H1 (cell line): ENCODE measurements at regions not wholly inside any gene's neighbourhood (a gene's known extent, or its start where the extent isn't known, plus 50 kb on each side); places are given as distances from the start of the nearest gene placed in this dataset.

Experiments
- CTCF ChIA-PET: fragments of 300-600 bp; sonication (Branson Sonifier 250); formaldehyde crosslinking; loops from one replicate; lab custom pipeline; 2021; ENCODE audit not compliant: partially characterized antibody; lab: Charles Lee
- POLR2A ChIA-PET: fragments of 300-600 bp; sonication (Branson Sonifier 250); formaldehyde crosslinking; loops from one replicate; lab custom pipeline; 2021; ENCODE audit warnings: inconsistent platforms; ENCODE audit not compliant: partially characterized antibody; lab: Charles Lee
- DNase-seq, 2 experiments: peaks; one replicate each; pipeline versions ENCODE4 v3.0.0 to v3.0.0-alpha.2; 2010 to 2022; ENCODE audit warnings: low spot score in 2 of 2, low read depth in 1 of 2, mixed read lengths in 1 of 2
- FAIRE-seq: peaks from 2 replicates; lab custom pipeline; 2011; peaks lifted over from hg19 to GRCh38; lab: Jason Lieb, UNC
- H2AFZ ChIP-seq: 2 replicates; pipeline ENCODE4 v1.8.1; 2012; ENCODE audit warnings: low read length, inconsistent platforms
- H2AK5ac ChIP-seq: 2 replicates; pipeline ENCODE4 v1.6.1; 2013; ENCODE audit warnings: low read depth, low read length
- H2BK120ac ChIP-seq: replicated peaks from 2 replicates; pipeline ENCODE3; 2013; ENCODE audit warnings: low read depth, low read length, inconsistent platforms
- H2BK12ac ChIP-seq: 2 replicates; pipeline ENCODE4 v1.6.1; 2013; ENCODE audit warnings: low read depth, low read length
- H2BK15ac ChIP-seq: 2 replicates; pipeline ENCODE4 v1.6.1; 2013; ENCODE audit warnings: low read length
- H2BK20ac ChIP-seq: 2 replicates; pipeline ENCODE4 v1.6.1; 2013; ENCODE audit warnings: low read length
- H2BK5ac ChIP-seq: 2 replicates; pipeline ENCODE4 v1.6.1; 2013; ENCODE audit warnings: low read depth, low read length
- H3K14ac ChIP-seq: 2 replicates; pipeline ENCODE4 v1.6.1; 2013; ENCODE audit warnings: inconsistent platforms; ENCODE audit not compliant: insufficient read length
- H3K18ac ChIP-seq: 2 replicates; pipeline ENCODE4 v1.6.1; 2013; ENCODE audit warnings: low read length; ENCODE audit errors: extremely low read depth
- H3K23ac ChIP-seq: 2 replicates; pipeline ENCODE4 v1.6.1; 2013; ENCODE audit warnings: inconsistent platforms; ENCODE audit not compliant: insufficient read length
- H3K23me2 ChIP-seq: 2 replicates; pipeline ENCODE4 v1.6.1; 2013; ENCODE audit warnings: low read depth, low read length
- H3K27ac ChIP-seq: 2 replicates; pipeline ENCODE4 v1.6.1; 2011; ENCODE audit warnings: low read depth, low read length, inconsistent platforms
- H3K27me3 ChIP-seq, 4 experiments: replicated peaks in 1 of 4; 1 replicate in 1 of 4; 2 replicates in 3 of 4; pipeline versions ENCODE4 v1.6.1 to v1.8.1; 2011 to 2013; ENCODE audit warnings: low read length in 3 of 4, mild to moderate bottlenecking in 3 of 4, inconsistent platforms in 2 of 4, mixed read lengths in 2 of 4, moderate library complexity in 1 of 4; ENCODE audit not compliant: control insufficient read depth in 3 of 4, insufficient read depth in 3 of 4; ENCODE audit errors: extremely low read depth in 1 of 4
- H3K36me3 ChIP-seq, 4 experiments: 2 replicates each; pipeline versions ENCODE4 v1.6.1 to v1.8.1; 2011 to 2013; ENCODE audit warnings: mild to moderate bottlenecking in 4 of 4, low read length in 3 of 4, moderate library complexity in 2 of 4, control low read depth in 1 of 4, inconsistent platforms in 1 of 4; ENCODE audit not compliant: insufficient read depth in 4 of 4, control insufficient read depth in 2 of 4
- H3K4ac ChIP-seq: replicated peaks from 2 replicates; pipeline ENCODE3; 2013; ENCODE audit warnings: low read length, low read depth, mixed read lengths, inconsistent platforms; ENCODE audit not compliant: insufficient read length
- H3K4me1 ChIP-seq, 4 experiments: replicated peaks in 1 of 4; 1 replicate in 1 of 4; 2 replicates in 3 of 4; pipeline versions ENCODE4 v1.6.1 to v1.8.1; 2011 to 2013; ENCODE audit warnings: low read length in 3 of 4, inconsistent platforms in 2 of 4, mixed read lengths in 1 of 4; ENCODE audit not compliant: insufficient read depth in 4 of 4, control insufficient read depth in 3 of 4
- H3K4me2 ChIP-seq, 2 experiments: 2 replicates each; pipeline versions ENCODE4 v1.6.1 to v1.8.1; 2011 to 2013; ENCODE audit warnings: low read depth in 2 of 2, low read length in 2 of 2, control low read depth in 1 of 2, inconsistent platforms in 1 of 2, mild to moderate bottlenecking in 1 of 2; ENCODE audit not compliant: insufficient read depth in 1 of 2
- H3K4me3 ChIP-seq, 4 experiments: fragments of 200-600, 300-600 bp in 1 of 4; sonication (generic), shearing (Covaris generic), sonication (Bioruptor Twin) in 1 of 4; 2 replicates each; pipeline versions ENCODE4 v1.5.1 to v1.8.1; 2011 to 2016; ENCODE audit warnings: low read length in 4 of 4, low read depth in 3 of 4, control low read depth in 2 of 4, inconsistent platforms in 2 of 4, mild to moderate bottlenecking in 2 of 4, mixed read lengths in 1 of 4, moderate library complexity in 1 of 4; ENCODE audit not compliant: insufficient read depth in 2 of 4; ENCODE audit errors: extremely low read depth in 1 of 4
- H3K56ac ChIP-seq: replicated peaks from 2 replicates; pipeline ENCODE3; 2013; ENCODE audit warnings: low read depth, mild to moderate bottlenecking, mixed read lengths, low read length, inconsistent platforms; ENCODE audit not compliant: insufficient read length
- H3K79me1 ChIP-seq: 2 replicates; pipeline ENCODE4 v1.6.1; 2013; ENCODE audit warnings: low read depth, low read length, control low read depth
- H3K79me2 ChIP-seq, 2 experiments: 2 replicates each; pipeline versions ENCODE4 v1.6.1 to v1.8.1; 2012 to 2013; ENCODE audit warnings: low read length in 2 of 2, mild to moderate bottlenecking in 2 of 2, inconsistent platforms in 1 of 2; ENCODE audit not compliant: insufficient read depth in 2 of 2, control insufficient read depth in 1 of 2
- H3K9ac ChIP-seq, 4 experiments: replicated peaks in 1 of 4; 1 replicate in 1 of 4; 2 replicates in 3 of 4; pipeline versions ENCODE4 v1.6.1 to v1.8.1; 2011 to 2013; ENCODE audit warnings: low read depth in 3 of 4, low read length in 3 of 4, control low read depth in 2 of 4, mild to moderate bottlenecking in 2 of 4, moderate library complexity in 2 of 4, inconsistent platforms in 1 of 4; ENCODE audit errors: extremely low read depth in 1 of 4
- H3K9me3 ChIP-seq, 2 experiments: 2 replicates each; pipeline versions ENCODE4 v1.6.1 to v1.8.1; 2012 to 2013; ENCODE audit warnings: mild to moderate bottlenecking in 2 of 2, moderate library complexity in 2 of 2, control low read depth in 1 of 2, inconsistent platforms in 1 of 2, low read depth in 1 of 2, low read length in 1 of 2, mixed read lengths in 1 of 2; ENCODE audit not compliant: insufficient read depth in 2 of 2
- H4K20me1 ChIP-seq, 2 experiments: replicated peaks in 1 of 2; 2 replicates each; pipeline versions ENCODE3 to v1.8.1; 2011 to 2013; ENCODE audit warnings: inconsistent platforms in 2 of 2, low read length in 2 of 2, mild to moderate bottlenecking in 1 of 2; ENCODE audit not compliant: insufficient read depth in 2 of 2, control insufficient read depth in 1 of 2
- H4K5ac ChIP-seq: 2 replicates; pipeline ENCODE4 v1.6.1; 2013; ENCODE audit warnings: low read length, low read depth, mixed read lengths, inconsistent platforms; ENCODE audit not compliant: insufficient read length
- H4K8ac ChIP-seq: 2 replicates; pipeline ENCODE4 v1.8.0; 2013; ENCODE audit warnings: mild to moderate bottlenecking, moderate library complexity, low read length, inconsistent platforms; ENCODE audit not compliant: insufficient read depth; ENCODE audit errors: extremely low read depth
- H4K91ac ChIP-seq: replicated peaks from 2 replicates; pipeline ENCODE3; 2013; ENCODE audit warnings: low read length, mixed read lengths, inconsistent platforms; ENCODE audit not compliant: insufficient read length
- CBX5 ChIP-seq: fragments of 300-800, 300-1000 bp; sonication (generic); IDR thresholded peaks from 2 replicates; pipeline ENCODE4 v1.7.1; 2016; ENCODE audit warnings: antibody characterized with exemption, low read length, low read depth
- CHD1 ChIP-seq: IDR thresholded peaks from 2 replicates; pipeline ENCODE4 v1.6.1; 2012; ENCODE audit warnings: low read depth, low read length, improper control_type of control experiment
- CREB1 ChIP-seq: IDR thresholded peaks from 2 replicates; pipeline ENCODE4 v1.6.1; 2012; ENCODE audit warnings: inconsistent platforms
- EP300 ChIP-seq, 2 experiments: IDR thresholded peaks; 1 replicate in 1 of 2; 2 replicates in 1 of 2; pipeline ENCODE4 v1.6.1; 2011 to 2012; ENCODE audit warnings: low read depth in 2 of 2, low read length in 2 of 2, mild to moderate bottlenecking in 2 of 2, borderline replicate concordance in 1 of 2, inconsistent platforms in 1 of 2, moderate library complexity in 1 of 2
- HDAC2 ChIP-seq, 2 experiments: fragments of 300-600 bp in 1 of 2; sonication (generic) in 1 of 2; IDR thresholded peaks; 2 replicates each; pipeline ENCODE4 v1.6.1; 2011 to 2012; ENCODE audit warnings: low read depth in 2 of 2, low read length in 2 of 2, mild to moderate bottlenecking in 2 of 2, moderate library complexity in 2 of 2, borderline replicate concordance in 1 of 2, inconsistent platforms in 1 of 2
- KDM1A ChIP-seq: fragments of 200-600, 300-600 bp; sonication (generic); IDR thresholded peaks from 2 replicates; pipeline ENCODE4 v1.7.1; 2016; ENCODE audit warnings: mild to moderate bottlenecking, low read length, borderline replicate concordance
- NRF1 ChIP-seq: IDR thresholded peaks from 2 replicates; pipeline ENCODE4 v1.6.1; 2011; ENCODE audit warnings: mild to moderate bottlenecking, low read depth, low read length, improper control_type of control experiment
- POLR2A ChIP-seq, 2 experiments: IDR thresholded peaks; 1 replicate in 1 of 2; 2 replicates in 1 of 2; pipeline ENCODE4 v1.6.1; 2011; ENCODE audit warnings: low read depth in 2 of 2, low read length in 2 of 2, mild to moderate bottlenecking in 2 of 2; ENCODE audit errors: control extremely low read depth in 1 of 2
- ZNF274 ChIP-seq: IDR thresholded peaks from 2 replicates; pipeline ENCODE4 v1.7.0; 2012; ENCODE audit warnings: low read length, borderline replicate concordance; ENCODE audit errors: extremely low read depth
- WGBS, 2 experiments: shearing (Covaris generic) in 1 of 2; methylation state at CpG; one replicate each; pipeline versions ENCODE4 v1.1.6 to v1.1.7; 2013 to 2015; ENCODE audit warnings: low lambda C conversion rate in 2 of 2, mixed read lengths in 2 of 2, inconsistent platforms in 1 of 2, low coverage in 1 of 2, missing lambda C conversion rate in 1 of 2; ENCODE audit not compliant: insufficient replicate concordance in 2 of 2, insufficient coverage in 1 of 2, insufficient read length in 1 of 2; ENCODE audit errors: extremely low coverage in 1 of 2, missing lambda C conversion rate in 1 of 2; 5-methylcytosine and 5-hydroxymethylcytosine counted together
- TF ChIP-seq, protein P1 (sequence below), 3 experiments: IDR thresholded peaks; 1 replicate in 2 of 3; 2 replicates in 1 of 3; pipeline versions ENCODE4 v1.5.1 to v1.6.1; 2011; ENCODE audit warnings: low read length in 3 of 3, mild to moderate bottlenecking in 3 of 3, inconsistent platforms in 2 of 3, low read depth in 1 of 3, moderate library complexity in 1 of 3; ENCODE audit not compliant: insufficient read depth in 1 of 3; ENCODE audit errors: control extremely low read depth in 1 of 3
- TF ChIP-seq, protein P2 (sequence below): IDR thresholded peaks from 2 replicates; pipeline ENCODE4 v1.6.1; 2012; ENCODE audit warnings: inconsistent platforms

DNA sequence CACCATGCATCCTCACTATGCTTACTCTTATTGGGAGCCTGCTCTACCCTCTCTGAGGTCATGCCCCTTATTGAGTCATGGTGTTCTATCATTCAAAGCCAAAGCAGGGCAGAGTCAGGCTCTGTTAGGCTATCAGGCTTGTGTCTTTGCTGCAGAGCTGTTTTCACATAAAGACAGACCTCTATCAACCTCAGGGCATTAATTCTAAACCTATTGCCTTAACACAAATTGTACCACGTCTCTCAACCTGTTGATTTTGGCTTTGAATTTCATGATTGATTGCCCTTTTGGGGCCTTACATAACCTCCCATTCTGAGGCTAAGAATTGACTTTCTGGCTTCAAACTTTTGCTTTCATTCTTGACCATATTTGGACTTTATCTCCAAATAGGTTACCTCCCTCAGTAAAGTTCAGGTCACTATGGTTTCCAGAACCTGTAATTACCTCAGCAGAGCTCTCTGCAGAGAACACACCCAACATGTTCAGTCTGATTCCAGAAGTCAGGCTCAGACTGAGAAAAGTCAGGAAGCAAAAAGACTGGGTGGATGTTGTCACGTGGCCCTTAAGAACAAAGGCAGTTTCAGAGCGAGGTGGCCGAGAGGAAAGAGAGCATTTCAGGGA lies 221.4 kb upstream of the NANOGP8 start:
- Histone ChIP-seq H3K9ac (no peak overlapping the region; a peak in 1 of 7 replicates), H3K4me3 (no peak overlapping the region), H3K23me2 (no peaks in the 10 kb centered on the region), H2BK12ac (no peak overlapping the region), H2AK5ac (no peak overlapping the region), H3K36me3 (no peaks in the 10 kb centered on the region), H4K91ac (no peak overlapping the region), H3K4me1 (no peaks in the 10 kb centered on the region), H3K14ac (no peak overlapping the region), H3K56ac (no peak overlapping the region), H2BK5ac (no peak overlapping the region), H2BK20ac (no peak overlapping the region), H4K8ac (no peak overlapping the region), H3K23ac (no peak overlapping the region), H3K79me2 (no peaks in the 10 kb centered on the region), H3K4ac (no peak overlapping the region), H4K5ac (no peak overlapping the region), H3K27ac (no peak overlapping the region), H2AFZ (peak overlapping the region; percentile 85; the same call in 1 of the 2 replicates), H3K79me1 (no peaks in the 10 kb centered on the region), H2BK120ac (no peak overlapping the region), H2BK15ac (no peak overlapping the region), H3K18ac (no peak overlapping the region), H3K4me2 (no peak overlapping the region), H4K20me1 (no peaks in the 10 kb centered on the region), H3K27me3 (no peaks in the 10 kb centered on the region), H3K9me3 (no peaks in the 10 kb centered on the region)
- POLR2A ChIA-PET, result no interaction called here
- no peak for FAIRE-seq
- CTCF ChIA-PET, result interaction anchor here (0.6 to 3.2 kb wide), 2 partner anchors 139 to 217 kb away, joined by 4 to 19 read pairs; no protein-coding TSS in a partner anchor
- WGBS, 2 experiments, result 82% methylated on average over 4 of the region's 4 CpGs; no CpG with 5 or more reads in 1 of the 2 experiments
- no peak for DNase-seq
- TF ChIP-seq KDM1A (no peak), HDAC2 (IDR thresholded peaks at IDR 0.05; ENCODE audit: borderline replicate concordance in 1 of 2, low read depth in 2 of 2, low read length in 2 of 2) (no peak), CREB1 (no peak), POLR2A (IDR thresholded peaks at IDR 0.05; ENCODE audit: control extremely low read depth in 1 of 2, low read depth in 2 of 2, low read length in 2 of 2) (no peak), CBX5 (no peak), ZNF274 (no peak), CHD1 (no peak), NRF1 (no peak), EP300 (IDR thresholded peaks at IDR 0.05; ENCODE audit: borderline replicate concordance in 1 of 2, low read depth in 2 of 2, low read length in 2 of 2) (no peak)
- TF ChIP-seq, protein P1, sequence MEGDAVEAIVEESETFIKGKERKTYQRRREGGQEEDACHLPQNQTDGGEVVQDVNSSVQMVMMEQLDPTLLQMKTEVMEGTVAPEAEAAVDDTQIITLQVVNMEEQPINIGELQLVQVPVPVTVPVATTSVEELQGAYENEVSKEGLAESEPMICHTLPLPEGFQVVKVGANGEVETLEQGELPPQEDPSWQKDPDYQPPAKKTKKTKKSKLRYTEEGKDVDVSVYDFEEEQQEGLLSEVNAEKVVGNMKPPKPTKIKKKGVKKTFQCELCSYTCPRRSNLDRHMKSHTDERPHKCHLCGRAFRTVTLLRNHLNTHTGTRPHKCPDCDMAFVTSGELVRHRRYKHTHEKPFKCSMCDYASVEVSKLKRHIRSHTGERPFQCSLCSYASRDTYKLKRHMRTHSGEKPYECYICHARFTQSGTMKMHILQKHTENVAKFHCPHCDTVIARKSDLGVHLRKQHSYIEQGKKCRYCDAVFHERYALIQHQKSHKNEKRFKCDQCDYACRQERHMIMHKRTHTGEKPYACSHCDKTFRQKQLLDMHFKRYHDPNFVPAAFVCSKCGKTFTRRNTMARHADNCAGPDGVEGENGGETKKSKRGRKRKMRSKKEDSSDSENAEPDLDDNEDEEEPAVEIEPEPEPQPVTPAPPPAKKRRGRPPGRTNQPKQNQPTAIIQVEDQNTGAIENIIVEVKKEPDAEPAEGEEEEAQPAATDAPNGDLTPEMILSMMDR (IDR thresholded peaks at IDR 0.05; ENCODE audit: control extremely low read depth in 1 of 3, insufficient read depth in 1 of 3, low read depth in 1 of 3, low read length in 3 of 3), result no peak
- TF ChIP-seq, protein P2, sequence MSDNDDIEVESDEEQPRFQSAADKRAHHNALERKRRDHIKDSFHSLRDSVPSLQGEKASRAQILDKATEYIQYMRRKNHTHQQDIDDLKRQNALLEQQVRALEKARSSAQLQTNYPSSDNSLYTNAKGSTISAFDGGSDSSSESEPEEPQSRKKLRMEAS, result no peak
